AG04450 (cell line): ENCODE measurements at regions not wholly inside any gene's neighbourhood (a gene's known extent, or its start where the extent isn't known, plus 50 kb on each side); places are given as distances from the start of the nearest gene placed in this dataset.

Experiments
- CTCF ChIA-PET: fragments of 300-600, 350-600 bp; formaldehyde crosslinking; extraction: SDS; loops from one replicate; lab custom pipeline; 2022; ENCODE audit warnings: antibody characterized with exemption, inconsistent platforms; lab: Charles Lee
- POLR2A ChIA-PET: fragments of 350-600 bp; formaldehyde crosslinking; extraction: SDS; loops from one replicate; lab custom pipeline; 2021; ENCODE audit warnings: antibody characterized with exemption, inconsistent platforms; lab: Yijun Ruan, JAX
- DNase-seq: peaks from one replicate; pipeline ENCODE4 v3.0.0-alpha.2; 2011; ENCODE audit warnings: low read depth, low spot score
- H3K27ac ChIP-seq: one replicate; pipeline ENCODE4 v1.5.1; 2012; ENCODE audit warnings: low read depth, low read length, control low read depth
- H3K27me3 ChIP-seq: one replicate; pipeline ENCODE4 v1.6.0; 2012; ENCODE audit warnings: low read length; ENCODE audit not compliant: control insufficient read depth, insufficient read depth
- H3K4me3 ChIP-seq: 2 replicates; pipeline ENCODE4 v1.5.1; 2011; ENCODE audit warnings: mild to moderate bottlenecking, low read depth, low read length, control low read depth
- H3K9me3 ChIP-seq: 2 replicates; pipeline ENCODE4 v1.5.1; 2012; ENCODE audit warnings: low read length; ENCODE audit not compliant: control insufficient read depth, insufficient read depth
- TF ChIP-seq, protein P1 (sequence below): IDR thresholded peaks from 2 replicates; pipeline ENCODE4 v1.5.1; 2011; ENCODE audit warnings: low read depth, low read length, control low read depth, inconsistent platforms

- Histone ChIP-seq H3K27ac (no peak overlapping the region), H3K27me3 (no peaks in the 10 kb centered on the region), H3K9me3 (no peaks in the 10 kb centered on the region), H3K4me3 (no peak overlapping the region)
- CTCF ChIA-PET, result no interaction called here
- no peak for DNase-seq
- POLR2A ChIA-PET, result no interaction called here
- TF ChIP-seq, protein P1, sequence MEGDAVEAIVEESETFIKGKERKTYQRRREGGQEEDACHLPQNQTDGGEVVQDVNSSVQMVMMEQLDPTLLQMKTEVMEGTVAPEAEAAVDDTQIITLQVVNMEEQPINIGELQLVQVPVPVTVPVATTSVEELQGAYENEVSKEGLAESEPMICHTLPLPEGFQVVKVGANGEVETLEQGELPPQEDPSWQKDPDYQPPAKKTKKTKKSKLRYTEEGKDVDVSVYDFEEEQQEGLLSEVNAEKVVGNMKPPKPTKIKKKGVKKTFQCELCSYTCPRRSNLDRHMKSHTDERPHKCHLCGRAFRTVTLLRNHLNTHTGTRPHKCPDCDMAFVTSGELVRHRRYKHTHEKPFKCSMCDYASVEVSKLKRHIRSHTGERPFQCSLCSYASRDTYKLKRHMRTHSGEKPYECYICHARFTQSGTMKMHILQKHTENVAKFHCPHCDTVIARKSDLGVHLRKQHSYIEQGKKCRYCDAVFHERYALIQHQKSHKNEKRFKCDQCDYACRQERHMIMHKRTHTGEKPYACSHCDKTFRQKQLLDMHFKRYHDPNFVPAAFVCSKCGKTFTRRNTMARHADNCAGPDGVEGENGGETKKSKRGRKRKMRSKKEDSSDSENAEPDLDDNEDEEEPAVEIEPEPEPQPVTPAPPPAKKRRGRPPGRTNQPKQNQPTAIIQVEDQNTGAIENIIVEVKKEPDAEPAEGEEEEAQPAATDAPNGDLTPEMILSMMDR, result no peak
Observed at GRCh38 chr21:31531967-31532366, 127.5 kb upstream of the SOD1 start.

DNA sequence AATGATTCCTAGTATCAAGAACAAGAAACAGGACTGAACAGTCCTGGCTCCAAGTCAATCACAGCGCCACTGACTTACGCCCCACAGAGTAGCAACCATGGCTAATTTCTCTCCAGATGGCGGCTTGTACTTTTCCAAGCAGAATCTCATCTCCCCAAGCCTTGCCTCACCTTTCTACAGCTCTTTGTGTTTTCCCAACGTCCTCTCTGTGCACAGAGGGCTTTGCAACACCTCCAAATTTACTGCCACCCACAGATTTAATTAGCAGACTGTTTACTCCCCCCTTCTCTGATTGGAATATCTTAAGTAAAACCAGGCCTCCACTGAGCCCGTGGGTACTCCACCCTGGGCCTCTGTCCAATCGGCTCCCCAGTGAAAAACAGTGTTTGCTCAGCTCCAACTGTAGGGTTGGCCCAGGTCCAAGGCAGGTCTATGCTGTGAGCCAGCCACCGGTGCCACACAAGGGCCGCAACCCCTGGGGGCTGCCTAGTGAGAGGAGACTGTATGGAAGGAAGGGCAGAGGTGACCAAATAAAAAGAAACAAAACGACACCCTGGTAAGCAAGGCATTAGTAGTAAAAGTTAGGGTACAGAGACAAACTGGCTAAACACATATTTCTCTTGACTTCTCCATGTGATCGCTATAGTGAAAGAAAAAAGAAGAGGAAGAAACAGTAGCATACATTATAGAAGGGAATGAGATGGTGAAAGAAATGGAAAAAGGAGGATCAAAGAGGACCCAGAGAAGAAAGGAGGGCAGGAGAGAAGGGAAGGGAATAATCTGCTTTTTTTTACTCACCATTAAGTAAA, 128.4 kb upstream of the SOD1 start:
- CTCF ChIA-PET, result no interaction called here
- H3K9me3 ChIP-seq, result no peaks in the 10 kb centered on the region
- TF ChIP-seq, protein P1, result no peak
- POLR2A ChIA-PET, result no interaction called here
- H3K27me3 ChIP-seq, result no peaks in the 10 kb centered on the region
- no peak overlapping the region for H3K27ac ChIP-seq
- DNase-seq, result no peak
- H3K4me3 ChIP-seq, result no peak overlapping the region

DNA sequence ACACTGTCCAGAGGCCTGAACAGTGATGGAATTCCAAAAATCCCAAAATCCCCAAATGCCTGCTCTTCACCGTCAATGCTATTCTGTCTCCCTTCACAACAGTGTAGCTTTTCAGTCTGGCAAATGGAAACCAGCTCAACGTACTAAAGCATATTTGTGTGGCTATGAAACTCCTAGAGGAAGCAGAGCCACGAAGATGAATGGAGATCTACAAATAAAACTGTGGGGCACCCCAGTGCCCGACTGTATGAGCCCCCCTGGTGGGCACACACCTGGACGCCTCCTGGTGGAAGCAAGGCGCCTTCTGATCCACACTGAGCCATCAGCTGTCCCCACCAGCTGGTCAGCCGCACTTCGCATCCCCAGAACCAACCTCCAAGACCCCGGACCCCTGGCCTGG, 129.1 kb upstream of the SOD1 start:
- no peaks in the 10 kb centered on the region for H3K9me3 ChIP-seq
- POLR2A ChIA-PET, result no interaction called here
- no peak for DNase-seq

GRCh38 chr21:31529406-31529805, 130.1 kb upstream of the SOD1 start:
- Histone ChIP-seq H3K4me3 (no peak overlapping the region), H3K9me3 (no peaks in the 10 kb centered on the region), H3K27me3 (no peaks in the 10 kb centered on the region), H3K27ac (no peak overlapping the region)
- no peak for DNase-seq
- ChIA-PET POLR2A (no interaction called here), CTCF (interaction anchor here (0.6 kb wide), 1 partner anchor 1831 kb away, joined by 3 read pairs; no protein-coding TSS in a partner anchor)
- TF ChIP-seq, protein P1, result no peak

More for the DNA sequence above, 129.1 kb upstream of the SOD1 start:
- H3K27me3 ChIP-seq, result no peaks in the 10 kb centered on the region
- TF ChIP-seq, protein P1, result no peak
- no peak overlapping the region for H3K27ac ChIP-seq
- CTCF ChIA-PET, result no interaction called here
- H3K4me3 ChIP-seq, result no peak overlapping the region

- CTCF ChIA-PET, result no interaction called here
- Histone ChIP-seq H3K27ac (no peak overlapping the region), H3K9me3 (no peaks in the 10 kb centered on the region), H3K4me3 (no peak overlapping the region), H3K27me3 (no peaks in the 10 kb centered on the region)
- TF ChIP-seq, protein P1, result no peak
- DNase-seq, result no peak
- POLR2A ChIA-PET, result interaction anchor here (0.7 kb wide), 1 partner anchor 10 kb away, joined by 7 read pairs; no protein-coding TSS in a partner anchor
Observed at GRCh38 chr21:31526040-31526439, 133.5 kb upstream of the SOD1 start.
